Fibroblast of lung (primary cell): ENCODE measurements at regions not wholly inside any gene's neighbourhood (a gene's known extent, or its start where the extent isn't known, plus 50 kb on each side); places are given as distances from the start of the nearest gene placed in this dataset.

Experiments
- DNase-seq, 2 donors: peaks; one replicate each; pipeline versions ENCODE4 v3.0.0 to v3.0.0-alpha.2; 2010; ENCODE audit warnings: low read depth in 2 of 2
- H2AFZ ChIP-seq: 2 replicates; pipeline ENCODE4 v1.5.1; 2012; ENCODE audit warnings: low read length, control low read depth, inconsistent platforms
- H3K27ac ChIP-seq: 2 replicates; pipeline ENCODE4 v1.5.1; 2011; ENCODE audit warnings: low read length, control low read depth; ENCODE audit not compliant: insufficient read depth
- H3K27me3 ChIP-seq: 2 replicates; pipeline ENCODE4 v1.5.1; 2011; ENCODE audit warnings: mild to moderate bottlenecking, low read length; ENCODE audit not compliant: control insufficient read depth, insufficient read depth
- H3K36me3 ChIP-seq: 2 replicates; pipeline ENCODE4 v1.5.1; 2011; ENCODE audit warnings: low read length; ENCODE audit not compliant: control insufficient read depth, insufficient read depth
- H3K4me1 ChIP-seq: 2 replicates; pipeline ENCODE4 v1.5.1; 2011; ENCODE audit warnings: low read length; ENCODE audit not compliant: control insufficient read depth, insufficient read depth; ENCODE audit errors: extremely low read depth
- H3K4me2 ChIP-seq: 2 replicates; pipeline ENCODE4 v1.5.1; 2011; ENCODE audit warnings: low read length, control low read depth; ENCODE audit not compliant: insufficient read depth; ENCODE audit errors: extremely low read depth
- H3K4me3 ChIP-seq, 4 experiments: fragments of 200-600 bp in 1 of 4; sonication (generic) in 1 of 4; replicated peaks in 1 of 4; 2 replicates each; pipeline ENCODE4 v1.5.1; 2011 to 2016; ENCODE audit warnings: low read length in 4 of 4, low read depth in 3 of 4, mild to moderate bottlenecking in 3 of 4, control low read depth in 2 of 4, inconsistent platforms in 1 of 4, mixed read lengths in 1 of 4; ENCODE audit not compliant: insufficient read depth in 1 of 4; ENCODE audit errors: control extremely low read depth in 1 of 4
- H3K79me2 ChIP-seq: 2 replicates; pipeline ENCODE4 v1.5.1; 2012; ENCODE audit warnings: mild to moderate bottlenecking, low read length, inconsistent platforms; ENCODE audit not compliant: control insufficient read depth, insufficient read depth
- H3K9ac ChIP-seq: 2 replicates; pipeline ENCODE4 v1.5.1; 2011; ENCODE audit warnings: mild to moderate bottlenecking, low read length, control low read depth; ENCODE audit not compliant: insufficient read depth
- H3K9me3 ChIP-seq: 2 replicates; pipeline ENCODE4 v1.5.1; 2012; ENCODE audit warnings: low read depth, low read length; ENCODE audit not compliant: control insufficient read depth, insufficient read depth
- H4K20me1 ChIP-seq: 2 replicates; pipeline ENCODE4 v1.5.1; 2011; ENCODE audit warnings: low read length; ENCODE audit not compliant: control insufficient read depth, insufficient read depth; ENCODE audit errors: extremely low read depth
- EZH2 ChIP-seq: IDR thresholded peaks from 2 replicates; pipeline ENCODE4 v1.5.1; 2012; ENCODE audit warnings: low read length, control low read depth, mild to moderate bottlenecking; ENCODE audit errors: missing control alignments
- TF ChIP-seq, protein P1 (sequence below), 2 donors: IDR thresholded peaks in 1 of 2; conservative IDR thresholded peaks in 1 of 2; 1 replicate in 1 of 2; 2 replicates in 1 of 2; pipeline ENCODE4 v1.5.1; 2011 to 2012; ENCODE audit warnings: low read length in 2 of 2, control low read depth in 1 of 2, inconsistent platforms in 1 of 2, low read depth in 1 of 2, mild to moderate bottlenecking in 1 of 2

DNA sequence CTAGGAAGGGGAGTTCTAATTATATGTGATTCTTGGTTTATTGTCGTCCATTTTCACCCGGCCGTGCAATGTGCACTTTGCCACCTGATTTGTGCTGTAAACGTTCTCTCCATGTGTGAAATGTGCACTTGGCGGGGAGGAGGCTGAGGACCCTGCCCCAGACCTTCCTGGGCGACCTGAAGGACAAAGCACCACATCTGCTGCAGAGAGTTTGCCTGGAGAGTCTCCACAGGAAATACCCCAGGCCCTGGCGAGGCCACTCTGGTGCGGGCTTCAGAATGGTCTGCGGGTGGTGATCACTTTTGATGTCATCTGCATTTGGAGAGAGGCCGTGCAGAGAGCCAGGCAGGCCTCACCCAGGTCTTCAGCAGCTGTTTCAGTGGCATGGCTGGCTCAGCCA is 224.7 kb downstream of the BRD1 start:
- no peaks in the 10 kb centered on the region for H4K20me1 ChIP-seq
- no peaks in the 10 kb centered on the region for H3K27me3 ChIP-seq
- H3K36me3 ChIP-seq: no peaks in the 10 kb centered on the region
- no peak overlapping the region for H3K4me3 ChIP-seq
- H3K9me3 ChIP-seq: no peaks in the 10 kb centered on the region
- no peak overlapping the region for H2AFZ ChIP-seq
- no peaks in the 10 kb centered on the region for H3K4me1 ChIP-seq
- no peak for DNase-seq
- no peak overlapping the region for H3K4me2 ChIP-seq
- TF ChIP-seq, protein P1, sequence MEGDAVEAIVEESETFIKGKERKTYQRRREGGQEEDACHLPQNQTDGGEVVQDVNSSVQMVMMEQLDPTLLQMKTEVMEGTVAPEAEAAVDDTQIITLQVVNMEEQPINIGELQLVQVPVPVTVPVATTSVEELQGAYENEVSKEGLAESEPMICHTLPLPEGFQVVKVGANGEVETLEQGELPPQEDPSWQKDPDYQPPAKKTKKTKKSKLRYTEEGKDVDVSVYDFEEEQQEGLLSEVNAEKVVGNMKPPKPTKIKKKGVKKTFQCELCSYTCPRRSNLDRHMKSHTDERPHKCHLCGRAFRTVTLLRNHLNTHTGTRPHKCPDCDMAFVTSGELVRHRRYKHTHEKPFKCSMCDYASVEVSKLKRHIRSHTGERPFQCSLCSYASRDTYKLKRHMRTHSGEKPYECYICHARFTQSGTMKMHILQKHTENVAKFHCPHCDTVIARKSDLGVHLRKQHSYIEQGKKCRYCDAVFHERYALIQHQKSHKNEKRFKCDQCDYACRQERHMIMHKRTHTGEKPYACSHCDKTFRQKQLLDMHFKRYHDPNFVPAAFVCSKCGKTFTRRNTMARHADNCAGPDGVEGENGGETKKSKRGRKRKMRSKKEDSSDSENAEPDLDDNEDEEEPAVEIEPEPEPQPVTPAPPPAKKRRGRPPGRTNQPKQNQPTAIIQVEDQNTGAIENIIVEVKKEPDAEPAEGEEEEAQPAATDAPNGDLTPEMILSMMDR (conservative IDR thresholded peaks at IDR 0.05 in 1 of 2, IDR thresholded peaks at IDR 0.05 in 1 of 2; ENCODE audit: low read depth in 1 of 2, low read length in 2 of 2): no peak
- TF ChIP-seq EZH2: no peak
- no peak overlapping the region for H3K27ac ChIP-seq
- no peak overlapping the region for H3K9ac ChIP-seq
- no peaks in the 10 kb centered on the region for H3K79me2 ChIP-seq

DNA sequence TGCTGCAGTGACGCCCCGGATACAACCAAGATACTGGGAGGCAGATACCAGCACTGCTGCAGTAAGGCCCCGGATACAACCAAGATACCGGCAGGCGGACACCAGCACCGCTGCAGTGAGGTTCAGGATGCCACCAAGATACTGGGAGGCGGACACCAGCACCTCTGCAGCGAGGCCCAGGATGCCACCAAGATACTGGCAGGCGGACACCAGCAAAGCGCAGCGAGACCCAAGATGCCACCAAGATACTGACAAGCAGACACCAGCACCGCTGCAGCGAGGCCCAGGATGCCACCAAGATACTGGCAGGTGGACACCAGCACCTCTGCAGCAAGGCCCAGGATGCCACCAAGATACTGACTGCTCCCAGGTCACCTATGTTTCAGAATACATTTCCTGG is 225.2 kb downstream of the BRD1 start:
- Histone ChIP-seq H3K27me3 (no peaks in the 10 kb centered on the region), H3K4me1 (no peaks in the 10 kb centered on the region), H3K79me2 (no peaks in the 10 kb centered on the region), H2AFZ (no peak overlapping the region), H4K20me1 (no peaks in the 10 kb centered on the region), H3K27ac (no peak overlapping the region), H3K9ac (no peak overlapping the region), H3K36me3 (no peaks in the 10 kb centered on the region), H3K4me3 (no peak overlapping the region), H3K9me3 (no peaks in the 10 kb centered on the region), H3K4me2 (no peak overlapping the region)
- no peak for TF ChIP-seq EZH2
- TF ChIP-seq, protein P1 (conservative IDR thresholded peaks at IDR 0.05 in 1 of 2, IDR thresholded peaks at IDR 0.05 in 1 of 2; ENCODE audit: low read depth in 1 of 2, low read length in 2 of 2): no peak
- no peak for DNase-seq

DNA sequence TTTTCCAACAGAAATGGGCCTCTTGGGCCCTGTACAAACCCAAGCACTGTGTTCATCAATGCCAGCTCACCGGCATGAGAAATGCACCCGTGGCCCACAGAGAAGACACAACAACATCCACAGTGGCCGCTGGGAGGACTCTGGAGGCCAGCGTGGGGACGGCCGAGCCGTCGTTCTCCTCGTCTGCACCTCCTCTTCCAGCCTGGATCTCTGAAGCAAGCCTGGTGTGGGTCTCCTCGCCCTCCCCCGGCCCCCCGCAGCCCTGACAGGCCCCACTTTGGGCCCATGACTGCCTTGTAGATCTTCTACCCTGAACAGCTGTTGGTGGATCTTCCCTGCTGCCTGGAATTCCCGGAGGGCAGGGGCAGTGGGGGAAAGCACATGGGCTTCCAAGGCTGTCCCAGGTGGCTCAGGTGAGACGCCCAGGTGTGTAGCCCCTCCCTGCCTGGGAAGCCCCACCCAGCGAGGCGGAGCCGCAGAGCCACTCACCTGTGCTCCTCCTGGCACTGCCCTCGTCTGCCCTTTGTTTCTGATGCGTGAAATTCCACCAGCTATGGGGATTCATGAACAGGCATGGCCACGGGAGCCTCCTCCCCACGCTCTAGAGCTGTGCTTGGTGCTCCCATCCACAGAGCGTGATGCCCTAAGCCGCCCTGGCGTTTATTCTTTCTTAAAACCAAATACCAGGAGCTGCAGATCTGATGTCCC is 225.9 kb downstream of the BRD1 start:
- H3K27me3 ChIP-seq: no peaks in the 10 kb centered on the region
- no peaks in the 10 kb centered on the region for H4K20me1 ChIP-seq
- no peaks in the 10 kb centered on the region for H3K4me1 ChIP-seq
- DNase-seq: no peak
- H3K4me2 ChIP-seq: no peak overlapping the region
- H3K36me3 ChIP-seq: no peaks in the 10 kb centered on the region
- H3K9me3 ChIP-seq: no peaks in the 10 kb centered on the region
- no peak overlapping the region for H3K27ac ChIP-seq
- H3K4me3 ChIP-seq: no peak overlapping the region
- no peaks in the 10 kb centered on the region for H3K79me2 ChIP-seq
- TF ChIP-seq, protein P1 (conservative IDR thresholded peaks at IDR 0.05 in 1 of 2, IDR thresholded peaks at IDR 0.05 in 1 of 2; ENCODE audit: low read depth in 1 of 2, low read length in 2 of 2): no peak
- no peak for TF ChIP-seq EZH2
- H2AFZ ChIP-seq: no peak overlapping the region
- H3K9ac ChIP-seq: no peak overlapping the region
